ENCODE measurements at regions not wholly inside any gene's neighbourhood (a gene's known extent, or its start where the extent isn't known, plus 50 kb on each side); places are given as distances from the start of the nearest gene placed in this dataset.
"Not testable (repeated sequence)": the region's sequence is repeated elsewhere in the genome, so short reads cannot be mapped to it uniquely, and the experiment has no call there.

DNA sequence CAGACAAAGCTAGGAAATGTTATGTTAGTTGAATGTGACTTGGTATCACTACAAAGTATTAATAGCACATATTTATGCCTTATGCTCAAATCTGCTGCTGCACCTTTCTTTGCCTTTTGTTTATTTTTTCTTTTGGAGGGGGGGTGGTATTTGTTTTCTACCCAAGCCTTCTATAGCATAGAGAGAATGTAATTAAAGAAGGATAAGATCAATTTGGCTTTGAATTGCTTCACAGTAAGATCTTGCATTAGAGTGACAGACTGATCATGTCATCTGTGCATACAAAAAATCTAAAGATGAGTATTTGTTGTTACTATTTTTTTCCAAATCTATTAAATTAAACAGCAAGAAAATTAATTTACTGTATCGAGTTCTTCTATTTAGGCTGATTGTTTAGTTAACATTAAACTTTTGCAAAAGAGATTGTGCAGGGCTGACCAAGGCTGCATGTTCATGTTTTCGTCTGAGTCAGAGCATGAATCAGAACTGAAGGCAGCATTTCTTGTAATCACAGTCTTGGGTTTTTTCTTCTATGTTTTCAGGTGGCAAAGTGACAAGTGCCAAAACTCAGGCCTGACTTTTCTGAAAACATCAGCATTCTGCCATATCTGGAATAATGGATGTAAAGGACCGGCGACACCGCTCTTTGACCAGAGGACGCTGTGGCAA lies 1007.1 kb upstream of the WWC1 start:
- Mint-ChIP-seq H3K4me3 (no peak overlapping the region), H3K27ac (no peak overlapping the region), H3K27me3 (no peaks in the 10 kb centered on the region), H3K36me3 (ENCODE audit: insufficient read depth) (no peaks in the 10 kb centered on the region), H3K4me1 (ENCODE audit: low read depth in 2 of 2) (no peaks in the 10 kb centered on the region), H3K9me3 (peaks cover 6 to 17% of the 10 kb centered on the region in 2 donors)
- no peak for ATAC-seq (replicated peaks)
- DNase-seq: no peak

DNA sequence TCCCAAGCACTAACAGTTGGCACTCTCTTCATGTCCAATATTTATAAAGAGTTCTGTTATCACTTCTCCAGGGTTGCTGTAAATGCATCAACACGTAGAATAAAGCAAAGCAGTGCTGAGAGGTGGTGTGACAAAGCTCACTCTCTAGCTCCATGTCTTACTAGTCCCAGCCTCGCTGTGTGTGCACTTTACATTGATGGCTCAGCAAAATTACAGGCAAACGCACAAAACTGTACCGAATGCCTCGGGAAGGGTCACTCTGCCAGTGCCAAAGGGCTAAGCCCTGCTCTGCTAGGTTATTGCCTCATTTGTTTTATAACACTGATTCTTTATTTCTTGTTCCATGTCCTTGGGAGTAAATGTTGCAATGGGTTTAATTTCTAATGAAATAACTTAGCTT lies 1005.9 kb upstream of the WWC1 start:
- Mint-ChIP-seq H3K36me3 (ENCODE audit: insufficient read depth) (no peaks in the 10 kb centered on the region), H3K9me3 (peaks cover 6 to 14% of the 10 kb centered on the region in 2 donors), H3K4me3 (no peak overlapping the region), H3K4me1 (ENCODE audit: low read depth in 2 of 2) (no peaks in the 10 kb centered on the region), H3K27ac (no peak overlapping the region), H3K27me3 (no peaks in the 10 kb centered on the region)
- DNase-seq (no peak), ATAC-seq (replicated peaks) (no peak)

DNA sequence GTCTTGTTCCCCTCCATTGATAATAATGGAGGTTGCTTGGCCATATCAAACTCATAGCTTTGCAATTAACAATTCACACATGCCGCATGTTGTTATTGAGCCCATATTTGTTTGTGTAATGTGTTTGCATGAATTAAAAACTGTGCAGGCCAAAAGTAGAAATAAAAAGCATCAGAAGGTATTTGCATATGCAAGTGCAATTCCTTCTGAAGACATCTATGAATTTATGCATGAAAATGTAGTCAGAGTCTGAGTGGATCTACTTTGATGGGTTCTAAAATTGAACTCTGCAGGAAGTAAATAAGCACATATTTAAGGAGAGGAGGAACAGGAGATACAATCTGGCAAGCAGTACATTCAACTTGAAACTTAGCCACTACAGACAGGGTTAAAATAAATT lies 1004.6 kb upstream of the WWC1 start:
- Mint-ChIP-seq H3K9me3 (peaks cover 8% of the 10 kb centered on the region in 2 donors), H3K36me3 (ENCODE audit: insufficient read depth) (no peaks in the 10 kb centered on the region), H3K4me1 (ENCODE audit: low read depth in 2 of 2) (no peaks in the 10 kb centered on the region), H3K4me3 (no peak overlapping the region), H3K27ac (no peak overlapping the region), H3K27me3 (no peaks in the 10 kb centered on the region)
- ATAC-seq (replicated peaks): no peak
- no peak for DNase-seq

DNA sequence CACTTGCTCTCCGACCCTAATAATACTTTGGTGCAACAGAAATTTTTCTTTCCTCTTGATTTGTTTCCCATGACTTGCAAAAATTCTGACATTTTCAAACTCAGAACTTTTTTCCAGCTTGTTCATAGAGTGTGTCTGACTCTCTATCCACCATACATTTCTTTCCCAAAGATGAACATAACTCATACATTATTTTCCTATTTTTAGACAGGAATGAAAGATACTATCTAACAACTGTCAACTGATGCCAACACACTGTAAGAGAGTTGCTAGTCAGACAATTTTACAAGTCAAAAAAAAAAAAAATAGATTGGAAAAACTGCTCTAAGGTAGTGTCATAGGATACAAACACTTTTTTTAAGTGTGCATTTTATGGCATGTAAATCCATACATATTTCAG lies 1001.0 kb upstream of the WWC1 start:
- Mint-ChIP-seq H3K27me3 (no peaks in the 10 kb centered on the region), H3K4me1 (ENCODE audit: low read depth in 2 of 2) (no peaks in the 10 kb centered on the region), H3K27ac (no peak overlapping the region), H3K4me3 (no peak overlapping the region), H3K36me3 (ENCODE audit: insufficient read depth) (no peaks in the 10 kb centered on the region), H3K9me3 (peaks cover 9 to 14% of the 10 kb centered on the region in 2 donors)
- DNase-seq: no peak
- ATAC-seq (replicated peaks): no peak

DNA sequence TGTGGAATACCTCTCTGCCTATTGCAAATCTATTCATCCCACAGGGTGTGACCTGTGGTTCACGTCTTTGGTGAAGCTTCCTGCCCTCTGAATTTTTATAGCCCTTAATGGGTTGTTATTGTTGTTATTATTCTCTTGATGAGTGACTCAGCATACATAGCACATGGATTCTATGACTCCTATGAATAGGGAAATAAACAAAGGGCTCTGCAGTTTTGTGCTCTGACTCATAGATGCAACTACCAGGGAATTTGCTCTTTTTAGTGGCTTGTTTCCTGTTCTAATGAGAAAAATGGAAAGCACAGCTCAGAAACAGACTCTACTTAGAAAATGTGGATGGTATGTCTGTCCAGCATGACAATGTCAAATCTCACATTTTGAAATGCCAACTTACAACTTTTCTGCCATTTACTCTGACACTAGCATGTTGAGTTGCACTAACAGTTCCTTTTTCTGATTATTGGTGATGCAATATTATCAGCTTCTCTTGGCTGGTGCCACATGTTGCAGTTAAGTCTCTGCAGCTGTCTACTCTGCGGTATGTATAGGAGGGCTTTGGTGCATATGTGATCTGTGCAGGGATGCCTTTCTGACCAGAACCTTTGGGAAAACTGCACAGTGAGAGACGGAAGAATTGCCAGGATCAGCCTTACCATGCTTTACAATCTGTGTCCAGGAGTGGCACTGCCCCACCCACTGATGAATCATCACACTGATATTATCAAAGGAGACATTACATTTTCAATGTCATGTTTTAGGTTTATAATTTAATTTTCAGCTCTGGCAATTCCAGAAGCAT lies 996.4 kb upstream of the WWC1 start:
- no peaks in the 10 kb centered on the region for H3K27me3 Mint-ChIP-seq
- no peaks in the 10 kb centered on the region for H3K4me1 Mint-ChIP-seq (ENCODE audit: low read depth in 2 of 2)
- H3K4me3 Mint-ChIP-seq: no peak overlapping the region
- DNase-seq: no peak
- no peak overlapping the region for H3K27ac Mint-ChIP-seq
- no peaks in the 10 kb centered on the region for H3K36me3 Mint-ChIP-seq (ENCODE audit: insufficient read depth)
- ATAC-seq (replicated peaks): no peak
- H3K9me3 Mint-ChIP-seq: peaks cover 21 to 30% of the 10 kb centered on the region in 2 donors

DNA sequence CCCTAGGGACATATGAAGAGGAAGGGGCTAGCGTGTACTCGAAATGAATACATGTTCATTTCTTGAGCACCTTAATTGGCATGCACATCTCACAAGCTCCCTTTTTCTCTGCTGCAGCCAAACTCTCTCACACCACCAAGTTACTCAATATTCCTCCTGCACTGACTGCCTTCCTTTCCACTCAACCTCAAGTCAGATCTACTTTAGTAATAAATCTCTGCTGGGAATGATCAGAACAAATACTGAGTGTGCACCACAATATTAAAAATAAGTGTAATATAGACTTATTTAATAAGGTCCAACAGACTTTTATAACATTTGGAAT lies 995.8 kb upstream of the WWC1 start:
- peaks cover 26 to 35% of the 10 kb centered on the region in 2 donors for H3K9me3 Mint-ChIP-seq
- DNase-seq (no peak), ATAC-seq (replicated peaks) (no peak)
- H3K4me3 Mint-ChIP-seq: no peak overlapping the region
- no peak overlapping the region for H3K27ac Mint-ChIP-seq
- no peaks in the 10 kb centered on the region for H3K36me3 Mint-ChIP-seq (ENCODE audit: insufficient read depth)
- no peaks in the 10 kb centered on the region for H3K27me3 Mint-ChIP-seq
- no peaks in the 10 kb centered on the region for H3K4me1 Mint-ChIP-seq (ENCODE audit: low read depth in 2 of 2)

DNA sequence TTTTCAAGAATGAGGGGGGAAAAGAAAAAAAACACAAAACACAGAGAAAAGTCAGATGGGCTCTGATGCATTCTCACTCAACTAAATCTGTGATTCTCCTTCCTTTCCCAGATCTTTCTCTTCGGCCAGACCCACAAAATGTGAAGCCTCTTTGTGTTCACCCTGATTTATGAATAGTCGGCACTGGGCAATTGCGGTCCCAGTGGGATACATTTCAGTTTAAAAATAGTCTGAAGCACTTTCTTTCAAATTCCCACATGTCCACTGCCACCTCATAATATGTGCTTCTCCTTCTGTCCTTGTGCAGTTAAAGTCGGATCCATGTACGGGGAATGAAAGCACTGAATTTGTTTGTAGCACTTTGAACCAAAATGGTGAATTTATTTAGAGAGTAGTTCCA lies 995.4 kb upstream of the WWC1 start:
- H3K36me3 Mint-ChIP-seq (ENCODE audit: insufficient read depth): no peaks in the 10 kb centered on the region
- ATAC-seq (replicated peaks): no peak
- H3K27me3 Mint-ChIP-seq: no peaks in the 10 kb centered on the region
- H3K4me3 Mint-ChIP-seq: no peak overlapping the region
- H3K27ac Mint-ChIP-seq: no peak overlapping the region
- H3K9me3 Mint-ChIP-seq: peaks cover 25 to 37% of the 10 kb centered on the region in 2 donors
- no peak for DNase-seq
- H3K4me1 Mint-ChIP-seq (ENCODE audit: low read depth in 2 of 2): no peaks in the 10 kb centered on the region

DNA sequence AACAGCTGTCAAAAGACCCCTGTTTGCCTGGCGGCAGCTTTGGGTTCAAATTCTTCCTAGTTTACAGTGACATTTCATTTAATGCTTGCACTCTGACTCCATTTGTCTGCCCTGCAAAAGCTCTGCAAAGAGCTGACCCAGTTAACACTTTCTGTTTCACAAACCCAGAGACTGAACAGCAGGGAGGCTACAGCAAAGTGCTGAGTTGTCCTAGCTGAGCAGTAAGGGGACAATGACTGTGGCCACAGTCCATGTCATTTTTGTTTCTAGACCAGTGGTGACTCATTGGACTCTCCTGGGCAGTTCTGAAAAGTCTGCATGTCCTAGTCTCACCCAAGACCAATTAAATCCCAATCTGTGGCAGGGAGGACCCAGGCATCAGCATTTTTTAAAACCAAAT lies 994.8 kb upstream of the WWC1 start:
- Mint-ChIP-seq H3K9me3 (peaks cover 25 to 40% of the 10 kb centered on the region in 2 donors), H3K4me3 (no peak overlapping the region), H3K27ac (no peak overlapping the region), H3K4me1 (ENCODE audit: low read depth in 2 of 2) (no peaks in the 10 kb centered on the region), H3K36me3 (ENCODE audit: insufficient read depth) (no peaks in the 10 kb centered on the region), H3K27me3 (no peaks in the 10 kb centered on the region)
- no peak for DNase-seq
- no peak for ATAC-seq (replicated peaks)

DNA sequence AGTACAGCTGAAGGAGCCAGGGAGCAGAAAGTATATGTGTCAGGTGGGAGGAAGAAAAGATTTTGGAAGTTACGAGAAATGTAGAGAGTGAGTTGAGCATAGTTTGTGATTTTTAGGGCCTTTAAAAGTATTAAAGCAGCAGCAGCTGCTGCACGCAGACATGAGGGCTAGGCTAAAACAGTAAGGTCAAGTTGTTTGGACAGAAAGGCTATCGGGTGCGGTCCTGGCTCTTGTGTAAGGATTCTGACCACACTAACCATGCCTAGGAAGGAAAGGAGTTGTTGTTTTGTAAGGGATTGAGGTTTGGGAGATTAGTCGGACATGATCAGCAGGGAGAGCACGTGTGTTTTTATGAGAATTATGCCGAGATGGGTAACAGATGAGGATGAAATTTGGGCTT lies 991.6 kb upstream of the WWC1 start:
- not testable (repeated sequence) for H3K27ac Mint-ChIP-seq

DNA sequence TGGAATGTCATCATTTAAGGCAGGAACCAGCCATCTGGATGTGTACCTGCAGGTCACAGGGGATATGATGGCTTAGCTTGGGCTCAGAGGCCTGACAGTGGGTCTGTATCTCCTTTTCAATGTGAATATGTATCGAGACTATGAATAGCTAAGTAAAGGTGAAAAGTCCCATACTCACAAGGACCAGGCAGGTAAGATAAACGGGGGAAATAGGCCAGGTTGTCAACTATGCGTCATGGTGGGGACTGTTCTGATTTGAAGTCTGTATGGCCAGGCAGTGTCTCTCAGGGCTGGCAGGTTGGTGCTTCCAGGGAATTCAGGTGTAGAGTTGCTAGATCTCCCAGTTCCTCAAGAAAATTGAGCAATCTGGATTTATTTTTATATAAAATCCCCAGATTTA lies 987.9 kb upstream of the WWC1 start:
- no peak overlapping the region for H3K27ac Mint-ChIP-seq
- no peaks in the 10 kb centered on the region for H3K36me3 Mint-ChIP-seq (ENCODE audit: insufficient read depth)
- H3K27me3 Mint-ChIP-seq: no peaks in the 10 kb centered on the region
- H3K9me3 Mint-ChIP-seq: peaks cover 29 to 42% of the 10 kb centered on the region in 2 donors
- H3K4me3 Mint-ChIP-seq: no peak overlapping the region
- DNase-seq (no peak), ATAC-seq (replicated peaks) (no peak)
- H3K4me1 Mint-ChIP-seq (ENCODE audit: low read depth in 2 of 2): no peaks in the 10 kb centered on the region

More for the DNA sequence above, 991.6 kb upstream of the WWC1 start:
- not testable (repeated sequence) for H3K27me3 Mint-ChIP-seq; H3K4me1 Mint-ChIP-seq (ENCODE audit: low read depth in 2 of 2); H3K36me3 Mint-ChIP-seq (ENCODE audit: insufficient read depth); DNase-seq; H3K4me3 Mint-ChIP-seq; ATAC-seq (replicated peaks)
- H3K9me3 Mint-ChIP-seq: peaks cover 32 to 46% of the 10 kb centered on the region in 2 donors

DNA sequence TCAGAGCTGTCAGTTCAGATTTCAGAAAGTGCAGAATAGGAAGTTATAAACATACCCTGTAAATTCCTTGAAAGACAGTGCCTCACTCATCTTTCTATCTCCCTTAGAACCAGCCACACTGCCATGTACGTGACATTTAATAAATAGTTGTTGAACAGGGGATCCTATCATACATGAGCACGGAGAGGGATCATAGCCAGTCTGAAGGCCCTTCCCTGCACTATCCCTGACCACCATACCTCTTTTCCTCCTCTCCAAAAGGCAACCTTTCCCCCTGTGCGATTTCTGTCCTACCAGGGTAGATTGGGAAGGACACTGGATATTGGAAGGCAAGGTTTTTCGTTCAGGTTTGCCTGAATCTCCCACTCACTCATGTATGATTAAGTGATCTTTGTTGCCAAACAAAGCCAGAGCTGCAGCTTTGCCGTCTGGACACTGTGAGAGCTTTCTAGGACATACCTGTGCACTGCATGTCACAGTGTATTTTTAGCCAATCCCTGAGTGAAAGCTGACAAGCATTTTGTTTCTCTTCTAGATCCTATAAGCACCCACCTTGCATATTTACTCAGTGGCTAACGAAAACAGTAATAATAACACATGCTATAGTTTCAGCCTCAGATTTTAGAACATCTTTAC lies 986.5 kb upstream of the WWC1 start:
- peaks cover 21 to 29% of the 10 kb centered on the region in 2 donors for H3K9me3 Mint-ChIP-seq
- no peak for DNase-seq
- H3K27ac Mint-ChIP-seq: no peak overlapping the region
- no peaks in the 10 kb centered on the region for H3K36me3 Mint-ChIP-seq (ENCODE audit: insufficient read depth)
- H3K27me3 Mint-ChIP-seq: no peaks in the 10 kb centered on the region
- no peaks in the 10 kb centered on the region for H3K4me1 Mint-ChIP-seq (ENCODE audit: low read depth in 2 of 2)
- ATAC-seq (replicated peaks): no peak
- no peak overlapping the region for H3K4me3 Mint-ChIP-seq

DNA sequence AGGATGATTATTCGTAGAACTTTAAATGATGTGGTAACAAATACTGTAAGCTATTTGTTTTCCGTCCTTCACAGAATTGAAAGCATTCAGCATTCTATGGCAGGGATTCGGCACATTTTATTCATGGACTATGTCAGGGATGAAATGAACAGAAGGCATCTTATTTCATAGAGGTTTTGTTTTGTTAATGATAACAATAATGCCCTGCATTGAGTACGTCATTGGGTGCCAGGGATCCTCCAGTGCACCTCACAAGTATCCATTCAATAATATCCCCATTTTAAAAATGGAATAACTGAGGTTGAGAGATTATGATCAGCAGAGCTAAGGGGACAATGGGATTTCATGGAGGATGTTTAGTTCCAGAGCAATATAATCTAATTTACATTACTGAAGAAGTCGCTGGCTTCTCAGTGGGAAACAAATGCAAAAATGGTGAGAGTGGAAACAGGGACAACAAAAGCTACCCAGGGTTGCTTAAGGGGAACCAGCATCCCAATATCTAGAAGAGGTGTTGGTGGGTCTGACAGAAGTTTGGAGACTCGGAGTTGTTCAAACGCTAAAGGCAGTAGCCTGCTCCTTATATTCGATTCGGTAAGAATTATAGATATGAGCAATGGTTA lies 985.7 kb upstream of the WWC1 start:
- no peak for DNase-seq
- H3K27ac Mint-ChIP-seq: no peak overlapping the region
- H3K9me3 Mint-ChIP-seq: peaks cover 15 to 21% of the 10 kb centered on the region in 2 donors
- no peak overlapping the region for H3K4me3 Mint-ChIP-seq
- no peak for ATAC-seq (replicated peaks)
- H3K27me3 Mint-ChIP-seq: no peaks in the 10 kb centered on the region
- no peaks in the 10 kb centered on the region for H3K4me1 Mint-ChIP-seq (ENCODE audit: low read depth in 2 of 2)
- no peaks in the 10 kb centered on the region for H3K36me3 Mint-ChIP-seq (ENCODE audit: insufficient read depth)

DNA sequence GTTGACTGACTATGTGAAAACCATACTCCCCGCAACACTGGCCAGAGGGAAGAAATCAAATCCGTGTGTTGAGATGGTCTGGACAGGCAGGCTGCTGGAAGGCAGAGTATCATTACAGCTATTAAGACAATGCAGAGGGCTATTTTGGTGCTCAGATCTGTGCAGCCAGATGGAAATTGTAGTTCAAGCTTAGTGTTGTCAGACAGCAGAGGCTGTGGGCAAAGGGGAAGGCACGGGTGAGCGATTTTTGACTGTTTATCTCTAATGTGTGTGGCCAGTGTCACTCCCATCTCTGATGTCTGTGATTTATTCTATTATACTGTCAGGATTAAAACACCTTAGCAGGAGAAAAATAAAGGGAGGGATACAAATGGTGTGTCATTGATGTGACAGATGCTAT lies 984.4 kb upstream of the WWC1 start:
- Mint-ChIP-seq H3K27ac (no peak overlapping the region), H3K4me1 (ENCODE audit: low read depth in 2 of 2) (no peaks in the 10 kb centered on the region), H3K9me3 (peaks cover 11 to 13% of the 10 kb centered on the region in 2 donors), H3K27me3 (no peaks in the 10 kb centered on the region), H3K36me3 (ENCODE audit: insufficient read depth) (no peaks in the 10 kb centered on the region), H3K4me3 (no peak overlapping the region)
- no peak for ATAC-seq (replicated peaks)
- DNase-seq: no peak

All from effector memory CD8-positive, alpha-beta T cell (primary cell).